HepG2 (cell line): ENCODE measurements at regions not wholly inside any gene's neighbourhood (a gene's known extent, or its start where the extent isn't known, plus 50 kb on each side); places are given as distances from the start of the nearest gene placed in this dataset.

Experiments used
- ATAC-seq: fragments of 200-7000 bp; cut with Tn5 transposase; 3 replicates; pipeline ENCODE4 v1.9.1; 2020; ENCODE audit warnings: mild to moderate bottlenecking, moderate library complexity
- BruUV-seq: library from RNA; stranded (reverse); fragments of 400-500 nt; replicated peaks from 2 replicates; lab custom pipeline; 2021; lab: Mats Ljungman, UMichigan
- CTCF ChIA-PET: fragments of 300-600 bp; formaldehyde crosslinking; extraction: SDS; loops from one replicate; lab custom pipeline; 2021; ENCODE audit warnings: low total read pairs, inconsistent platforms, low intra/inter-chr PET ratio; lab: Yijun Ruan, JAX
- POLR2A ChIA-PET: fragments of 350-600 bp; sonication (Branson Sonifier 250); formaldehyde crosslinking; loops from one replicate; lab custom pipeline; 2020; ENCODE audit warnings: antibody characterized with exemption, inconsistent platforms; lab: Yijun Ruan, JAX
- DNase-seq: peaks from one replicate; pipeline ENCODE4 v3.0.0-alpha.2; 2015; ENCODE audit warnings: low spot score
- FAIRE-seq: peaks from 3 replicates; lab custom pipeline; 2011; peaks lifted over from hg19 to GRCh38; lab: Jason Lieb, UNC
- H2AFZ ChIP-seq: one replicate; pipeline ENCODE4 v1.6.1; 2011; ENCODE audit warnings: low read length, inconsistent platforms
- H3K27ac ChIP-seq: fragments of 300-600 bp; 3 replicates; pipeline ENCODE4 v1.8.0; 2011; ENCODE audit warnings: mixed run types, mild to moderate bottlenecking, mixed read lengths, low read length, inconsistent platforms; ENCODE audit not compliant: insufficient read depth; ENCODE audit errors: extremely low read length
- H3K27me3 ChIP-seq, 2 experiments: fragments of 200-600 bp in 1 of 2; 2 replicates in 1 of 2; 3 replicates in 1 of 2; pipeline versions ENCODE4 v1.6.0 to v1.8.0; 2011; ENCODE audit warnings: low read length in 2 of 2, mild to moderate bottlenecking in 2 of 2, moderate library complexity in 2 of 2, inconsistent platforms in 1 of 2; ENCODE audit not compliant: insufficient read depth in 2 of 2, control insufficient read depth in 1 of 2
- H3K36me3 ChIP-seq, 2 experiments: fragments of 200-600 bp in 1 of 2; replicated peaks in 1 of 2; 2 replicates in 1 of 2; 3 replicates in 1 of 2; pipeline versions ENCODE4 v1.5.1 to v1.8.0; 2011; ENCODE audit warnings: low read length in 2 of 2, inconsistent platforms in 1 of 2; ENCODE audit not compliant: insufficient read depth in 2 of 2, control insufficient read depth in 1 of 2
- H3K4me1 ChIP-seq: 2 replicates; pipeline ENCODE4 v1.5.1; 2012; ENCODE audit warnings: low read length, inconsistent platforms; ENCODE audit not compliant: insufficient read depth
- H3K4me2 ChIP-seq: 2 replicates; pipeline ENCODE4 v1.6.0; 2011; ENCODE audit warnings: low read depth, low read length, inconsistent platforms
- H3K4me3 ChIP-seq, 3 experiments: fragments of 200-600 bp in 1 of 3; sonication (generic), shearing (Covaris generic) in 1 of 3; replicated peaks in 1 of 3; 2 replicates each; pipeline ENCODE4 v1.5.1; 2011 to 2016; ENCODE audit warnings: low read length in 3 of 3, inconsistent platforms in 2 of 3, low read depth in 2 of 3, mild to moderate bottlenecking in 2 of 3, control low read depth in 1 of 3, mixed read lengths in 1 of 3; ENCODE audit not compliant: insufficient read depth in 1 of 3
- H3K79me2 ChIP-seq: one replicate; pipeline ENCODE4 v1.6.1; 2011; ENCODE audit warnings: low read length, inconsistent platforms; ENCODE audit not compliant: insufficient read depth
- H3K9ac ChIP-seq: 2 replicates; pipeline ENCODE4 v1.6.0; 2011; ENCODE audit warnings: mild to moderate bottlenecking, low read depth, low read length, inconsistent platforms; ENCODE audit not compliant: insufficient read depth
- H3K9me3 ChIP-seq: 2 replicates; pipeline ENCODE4 v1.5.1; 2012; ENCODE audit warnings: mild to moderate bottlenecking, low read length
- H4K20me1 ChIP-seq: 2 replicates; pipeline ENCODE4 v1.6.0; 2011; ENCODE audit warnings: inconsistent platforms, mild to moderate bottlenecking, low read length, moderate library complexity; ENCODE audit not compliant: insufficient read depth
- NFATC3 ChIP-seq: sonication (generic); formaldehyde crosslinking; IDR thresholded peaks from 2 replicates; pipeline ENCODE4 v1.5.1; 2020; ENCODE audit warnings: mild to moderate bottlenecking, missing genetic modification reagents
- PAX8 ChIP-seq: sonication (generic); formaldehyde crosslinking; IDR thresholded peaks from 2 replicates; pipeline ENCODE4 v1.8.0; 2022; ENCODE audit warnings: mild to moderate bottlenecking, missing genetic modification reagents, borderline replicate concordance
- RAD21 ChIP-seq: fragments of 450-650 bp; formaldehyde crosslinking; IDR thresholded peaks from 2 replicates; pipeline ENCODE4 v1.5.0; 2020; ENCODE audit warnings: mild to moderate bottlenecking
- SAP130 ChIP-seq: IDR thresholded peaks from 2 replicates; pipeline ENCODE4 v1.6.1; 2016; ENCODE audit warnings: low read depth
- STAG1 ChIP-seq: sonication (generic); formaldehyde crosslinking; IDR thresholded peaks from 2 replicates; pipeline ENCODE4 v1.4.0; 2020; ENCODE audit warnings: missing genetic modification reagents
- SUZ12 ChIP-seq: fragments of 150-350 bp; IDR thresholded peaks from 2 replicates; pipeline ENCODE4 v1.6.1; 2014; ENCODE audit warnings: low read depth, low read length
- SYNCRIP ChIP-seq: fragments of 200-400 bp; formaldehyde crosslinking; IDR thresholded peaks from 2 replicates; pipeline ENCODE4 v1.6.1; 2018; ENCODE audit warnings: mild to moderate bottlenecking, low read depth, low read length; ENCODE audit not compliant: insufficient read depth
- ZBTB42 ChIP-seq: sonication (generic); formaldehyde crosslinking; IDR thresholded peaks from 2 replicates; pipeline ENCODE4 v1.5.0; 2020; ENCODE audit warnings: mild to moderate bottlenecking, missing genetic modification reagents
- ZNF230 ChIP-seq: sonication (generic); formaldehyde crosslinking; IDR thresholded peaks from 2 replicates; pipeline ENCODE4 v1.4.0; 2020; ENCODE audit warnings: mild to moderate bottlenecking, missing genetic modification reagents
- ZNF333 ChIP-seq: sonication (generic); formaldehyde crosslinking; IDR thresholded peaks from 2 replicates; pipeline ENCODE4 v1.4.0; 2020; ENCODE audit warnings: mild to moderate bottlenecking, missing genetic modification reagents, borderline replicate concordance
- ZNF747 ChIP-seq: sonication (generic); formaldehyde crosslinking; IDR thresholded peaks from 2 replicates; pipeline ENCODE4 v1.8.1; 2023; ENCODE audit warnings: missing genetic modification reagents, mild to moderate bottlenecking, borderline replicate concordance
- ZNF777 ChIP-seq: sonication (generic); formaldehyde crosslinking; IDR thresholded peaks from 2 replicates; pipeline ENCODE4 v1.4.0; 2020; ENCODE audit warnings: missing genetic modification reagents
- WGBS: methylation state at CpG from one replicate; pipeline ENCODE4 v1.1.6; 2017; ENCODE audit warnings: low lambda C conversion rate; 5-methylcytosine and 5-hydroxymethylcytosine counted together
- in situ Hi-C: cut with HindIII; loops from 2 replicates; pipeline ENCODE4 v1.10.0; 2017; ENCODE audit warnings: low pct_unique_long_range_greater_than_20kb; ENCODE audit not compliant: extremely low pct_ligation_motif_present
- intact Hi-C: fragments of 100-400 bp; cut with micrococcal nuclease; formaldehyde crosslinking; loops from one replicate; pipeline ENCODE4 v1.10.0; 2022; ENCODE audit not compliant: unreplicated experiment
- TF ChIP-seq, protein P1 (sequence below): sonication (generic); IDR thresholded peaks from 2 replicates; pipeline ENCODE4 v1.6.1; 2016; ENCODE audit warnings: low read depth, borderline replicate concordance
- TF ChIP-seq, protein P2 (sequence below), 2 experiments: sonication (generic) in 1 of 2; formaldehyde crosslinking in 1 of 2; IDR thresholded peaks; 2 replicates each; pipeline versions ENCODE4 v1.4.0 to v1.6.1; 2018 to 2020; ENCODE audit warnings: missing genetic modification reagents in 2 of 2, borderline replicate concordance in 1 of 2, low read depth in 1 of 2, mild to moderate bottlenecking in 1 of 2, missing biosample characterization in 1 of 2
- TF ChIP-seq, protein P3 (sequence below): sonication (generic); formaldehyde crosslinking; IDR thresholded peaks from 2 replicates; pipeline ENCODE4 v1.5.0; 2020; ENCODE audit warnings: mild to moderate bottlenecking, missing genetic modification reagents, moderate library complexity
- TF ChIP-seq, protein P4 (sequence below): sonication (generic); formaldehyde crosslinking; IDR thresholded peaks from 2 replicates; pipeline ENCODE4 v1.9.0; 2022; ENCODE audit warnings: missing genetic modification reagents, mild to moderate bottlenecking, borderline replicate concordance

DNA sequence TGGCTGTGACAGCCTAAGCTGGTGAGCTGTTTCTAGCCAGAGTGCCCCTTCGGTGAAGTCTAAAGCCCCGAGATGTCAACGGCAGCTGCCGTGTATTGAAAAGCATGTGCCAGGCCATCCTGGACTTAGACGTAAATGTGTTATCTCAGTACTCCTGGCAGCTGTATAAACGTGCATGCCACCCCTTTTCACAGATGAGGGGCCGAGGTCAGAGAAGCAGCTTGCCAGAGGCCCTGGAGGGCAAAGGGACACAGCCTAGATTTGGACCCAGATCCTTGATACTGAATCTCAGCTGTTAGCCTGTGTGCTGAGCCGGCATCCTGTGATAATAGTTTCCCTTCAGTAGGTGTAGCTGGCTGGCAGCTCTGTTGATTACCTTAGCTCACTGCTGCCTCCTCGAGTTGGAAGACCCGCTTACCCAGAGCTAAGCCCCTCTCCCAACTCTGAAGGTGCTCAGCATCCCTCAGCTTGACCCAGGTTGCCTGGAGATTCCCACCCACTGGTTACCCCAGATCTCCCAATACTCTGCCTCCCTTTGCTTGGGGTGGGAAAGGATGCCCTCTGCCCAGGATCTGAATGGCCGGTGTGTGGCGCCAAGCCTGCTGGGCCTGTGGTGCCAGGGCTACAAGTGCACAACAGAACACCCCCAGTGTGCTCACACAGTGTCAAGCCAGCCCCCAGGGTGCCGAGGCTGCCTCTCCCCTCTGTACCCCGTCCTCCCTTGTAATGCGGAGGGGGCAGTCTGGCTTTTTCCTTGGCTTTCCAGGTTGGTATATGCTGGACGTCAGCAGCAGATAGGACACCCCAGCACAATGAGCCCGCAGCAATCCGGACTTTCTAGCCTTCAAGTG lies 59.8 kb upstream of the WNT7B start:
- Histone ChIP-seq H3K4me3 (peak overlapping the region; percentile 64 to 85 (median 69)), H3K79me2 (no peaks in the 10 kb centered on the region), H3K9me3 (no peaks in the 10 kb centered on the region), H3K9ac (peak overlapping the region; percentile 74), H3K36me3 (no peaks in the 10 kb centered on the region), H2AFZ (no peak overlapping the region), H4K20me1 (no peaks in the 10 kb centered on the region), H3K27ac (peak overlapping the region; percentile 69), H3K4me2 (peak overlapping the region; percentile 95), H3K27me3 (peaks cover 5 to 17% of the 10 kb centered on the region in 2 experiments; a peak in 4 of 5 replicates), H3K4me1 (peaks cover 31% of the 10 kb centered on the region)
- ATAC-seq = peak; percentile 79
- BruUV-seq = no TSS peak
- in situ Hi-C loops = loop anchor here (5.0 kb wide), 1 partner anchor 39 kb away; no protein-coding TSS in a partner anchor
- DNase-seq = peak; percentile 65
- peak; percentile 8 for FAIRE-seq
- POLR2A ChIA-PET = interaction anchor here (1.3 to 2.4 kb wide), 7 partner anchors 10 to 80 kb away, joined by 5 to 41 read pairs (median 8); no protein-coding TSS in a partner anchor
- CTCF ChIA-PET = interaction anchor here (1.1 to 1.8 kb wide), 3 partner anchors 23 to 80 kb away, joined by 4 to 7 read pairs (median 4); no protein-coding TSS in a partner anchor
- intact Hi-C loops = loop anchor here (1.0 to 5.0 kb wide), 2 partner anchors 30 to 39 kb away; no protein-coding TSS in a partner anchor
- 31% methylated on average over 9 of the region's 18 CpGs for WGBS
- TF ChIP-seq, protein P1, sequence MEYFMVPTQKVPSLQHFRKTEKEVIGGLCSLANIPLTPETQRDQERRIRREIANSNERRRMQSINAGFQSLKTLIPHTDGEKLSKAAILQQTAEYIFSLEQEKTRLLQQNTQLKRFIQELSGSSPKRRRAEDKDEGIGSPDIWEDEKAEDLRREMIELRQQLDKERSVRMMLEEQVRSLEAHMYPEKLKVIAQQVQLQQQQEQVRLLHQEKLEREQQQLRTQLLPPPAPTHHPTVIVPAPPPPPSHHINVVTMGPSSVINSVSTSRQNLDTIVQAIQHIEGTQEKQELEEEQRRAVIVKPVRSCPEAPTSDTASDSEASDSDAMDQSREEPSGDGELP = peak; percentile 54; the same call in 1 of the 2 replicates
- TF ChIP-seq ZNF747 (CRISPR knock-in tag) (0 out of 2 replicates have a peak, but pooled peaks have one; percentile 11), SUZ12 (no peak), PAX8 (CRISPR knock-in tag) (no peak), ZNF777 (CRISPR knock-in tag) (peak; percentile 61; the same call in 1 of the 2 replicates), RAD21 (CRISPR knock-in tag) (peak; percentile 66), ZBTB42 (CRISPR knock-in tag) (no peak), SYNCRIP (no peak), SAP130 (CRISPR knock-in tag) (peak; percentile 37; the same call in 1 of the 2 replicates), ZNF333 (CRISPR knock-in tag) (no peak), STAG1 (CRISPR knock-in tag) (peak; percentile 64), NFATC3 (CRISPR knock-in tag) (no peak), ZNF230 (peak; percentile 8; the same call in 1 of the 2 replicates)
- TF ChIP-seq, protein P2, sequence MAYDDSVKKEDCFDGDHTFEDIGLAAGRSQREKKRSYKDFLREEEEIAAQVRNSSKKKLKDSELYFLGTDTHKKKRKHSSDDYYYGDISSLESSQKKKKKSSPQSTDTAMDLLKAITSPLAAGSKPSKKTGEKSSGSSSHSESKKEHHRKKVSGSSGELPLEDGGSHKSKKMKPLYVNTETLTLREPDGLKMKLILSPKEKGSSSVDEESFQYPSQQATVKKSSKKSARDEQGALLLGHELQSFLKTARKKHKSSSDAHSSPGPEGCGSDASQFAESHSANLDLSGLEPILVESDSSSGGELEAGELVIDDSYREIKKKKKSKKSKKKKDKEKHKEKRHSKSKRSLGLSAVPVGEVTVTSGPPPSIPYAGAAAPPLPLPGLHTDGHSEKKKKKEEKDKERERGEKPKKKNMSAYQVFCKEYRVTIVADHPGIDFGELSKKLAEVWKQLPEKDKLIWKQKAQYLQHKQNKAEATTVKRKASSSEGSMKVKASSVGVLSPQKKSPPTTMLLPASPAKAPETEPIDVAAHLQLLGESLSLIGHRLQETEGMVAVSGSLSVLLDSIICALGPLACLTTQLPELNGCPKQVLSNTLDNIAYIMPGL (CRISPR knock-in tag; IDR thresholded peaks at IDR 0.05; ENCODE audit: borderline replicate concordance in 1 of 2, low read depth in 1 of 2) = no peak
- TF ChIP-seq, protein P3, sequence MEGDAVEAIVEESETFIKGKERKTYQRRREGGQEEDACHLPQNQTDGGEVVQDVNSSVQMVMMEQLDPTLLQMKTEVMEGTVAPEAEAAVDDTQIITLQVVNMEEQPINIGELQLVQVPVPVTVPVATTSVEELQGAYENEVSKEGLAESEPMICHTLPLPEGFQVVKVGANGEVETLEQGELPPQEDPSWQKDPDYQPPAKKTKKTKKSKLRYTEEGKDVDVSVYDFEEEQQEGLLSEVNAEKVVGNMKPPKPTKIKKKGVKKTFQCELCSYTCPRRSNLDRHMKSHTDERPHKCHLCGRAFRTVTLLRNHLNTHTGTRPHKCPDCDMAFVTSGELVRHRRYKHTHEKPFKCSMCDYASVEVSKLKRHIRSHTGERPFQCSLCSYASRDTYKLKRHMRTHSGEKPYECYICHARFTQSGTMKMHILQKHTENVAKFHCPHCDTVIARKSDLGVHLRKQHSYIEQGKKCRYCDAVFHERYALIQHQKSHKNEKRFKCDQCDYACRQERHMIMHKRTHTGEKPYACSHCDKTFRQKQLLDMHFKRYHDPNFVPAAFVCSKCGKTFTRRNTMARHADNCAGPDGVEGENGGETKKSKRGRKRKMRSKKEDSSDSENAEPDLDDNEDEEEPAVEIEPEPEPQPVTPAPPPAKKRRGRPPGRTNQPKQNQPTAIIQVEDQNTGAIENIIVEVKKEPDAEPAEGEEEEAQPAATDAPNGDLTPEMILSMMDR = peak; percentile 43; the same call in 1 of the 2 replicates
- TF ChIP-seq, protein P4, sequence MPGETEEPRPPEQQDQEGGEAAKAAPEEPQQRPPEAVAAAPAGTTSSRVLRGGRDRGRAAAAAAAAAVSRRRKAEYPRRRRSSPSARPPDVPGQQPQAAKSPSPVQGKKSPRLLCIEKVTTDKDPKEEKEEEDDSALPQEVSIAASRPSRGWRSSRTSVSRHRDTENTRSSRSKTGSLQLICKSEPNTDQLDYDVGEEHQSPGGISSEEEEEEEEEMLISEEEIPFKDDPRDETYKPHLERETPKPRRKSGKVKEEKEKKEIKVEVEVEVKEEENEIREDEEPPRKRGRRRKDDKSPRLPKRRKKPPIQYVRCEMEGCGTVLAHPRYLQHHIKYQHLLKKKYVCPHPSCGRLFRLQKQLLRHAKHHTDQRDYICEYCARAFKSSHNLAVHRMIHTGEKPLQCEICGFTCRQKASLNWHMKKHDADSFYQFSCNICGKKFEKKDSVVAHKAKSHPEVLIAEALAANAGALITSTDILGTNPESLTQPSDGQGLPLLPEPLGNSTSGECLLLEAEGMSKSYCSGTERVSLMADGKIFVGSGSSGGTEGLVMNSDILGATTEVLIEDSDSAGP (CRISPR knock-in tag) = peak; percentile 3; the same call in 1 of the 2 replicates
